Breast epithelium (tissue), 3 donors: ENCODE measurements at regions not wholly inside any gene's neighbourhood (a gene's known extent, or its start where the extent isn't known, plus 50 kb on each side); places are given as distances from the start of the nearest gene placed in this dataset.

Source experiments
- POLR2A ChIP-seq: fragments of 450-650 bp; IDR thresholded peaks from one replicate; pipeline ENCODE4 v1.6.1; 2016; ENCODE audit warnings: antibody characterized with exemption, mild to moderate bottlenecking, moderate library complexity
- TF ChIP-seq, protein P1 (sequence below), 3 donors: fragments of 450-650 bp; IDR thresholded peaks; one replicate each; pipeline ENCODE4 v1.5.1; 2016 to 2017; ENCODE audit warnings: antibody characterized with exemption in 3 of 3, mild to moderate bottlenecking in 3 of 3, moderate library complexity in 3 of 3

DNA sequence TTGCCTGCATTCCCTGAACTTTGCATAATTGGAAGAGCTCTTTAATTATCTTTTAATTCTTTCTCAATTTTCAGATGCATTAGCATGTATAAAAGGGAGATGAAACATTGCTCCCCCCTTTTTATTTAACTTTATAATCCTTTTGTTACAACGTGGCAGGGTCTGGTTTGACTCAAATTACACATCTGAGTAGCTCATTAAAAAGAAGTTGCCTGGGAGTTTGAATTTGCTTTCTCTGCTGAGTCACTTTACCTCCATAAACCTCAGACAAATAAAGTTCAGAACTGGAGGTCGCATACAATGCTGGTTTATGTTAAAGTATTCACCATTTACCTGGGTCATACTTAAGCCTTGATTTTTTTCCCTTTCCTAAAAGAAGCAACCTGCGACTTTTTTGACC is 495.2 kb downstream of the PREX1 start:
- TF ChIP-seq, protein P1, sequence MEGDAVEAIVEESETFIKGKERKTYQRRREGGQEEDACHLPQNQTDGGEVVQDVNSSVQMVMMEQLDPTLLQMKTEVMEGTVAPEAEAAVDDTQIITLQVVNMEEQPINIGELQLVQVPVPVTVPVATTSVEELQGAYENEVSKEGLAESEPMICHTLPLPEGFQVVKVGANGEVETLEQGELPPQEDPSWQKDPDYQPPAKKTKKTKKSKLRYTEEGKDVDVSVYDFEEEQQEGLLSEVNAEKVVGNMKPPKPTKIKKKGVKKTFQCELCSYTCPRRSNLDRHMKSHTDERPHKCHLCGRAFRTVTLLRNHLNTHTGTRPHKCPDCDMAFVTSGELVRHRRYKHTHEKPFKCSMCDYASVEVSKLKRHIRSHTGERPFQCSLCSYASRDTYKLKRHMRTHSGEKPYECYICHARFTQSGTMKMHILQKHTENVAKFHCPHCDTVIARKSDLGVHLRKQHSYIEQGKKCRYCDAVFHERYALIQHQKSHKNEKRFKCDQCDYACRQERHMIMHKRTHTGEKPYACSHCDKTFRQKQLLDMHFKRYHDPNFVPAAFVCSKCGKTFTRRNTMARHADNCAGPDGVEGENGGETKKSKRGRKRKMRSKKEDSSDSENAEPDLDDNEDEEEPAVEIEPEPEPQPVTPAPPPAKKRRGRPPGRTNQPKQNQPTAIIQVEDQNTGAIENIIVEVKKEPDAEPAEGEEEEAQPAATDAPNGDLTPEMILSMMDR (IDR thresholded peaks at IDR 0.05) = no peak
- no peak for TF ChIP-seq POLR2A
